ENCODE measurements at regions not wholly inside any gene's neighbourhood (a gene's known extent, or its start where the extent isn't known, plus 50 kb on each side); places are given as distances from the start of the nearest gene placed in this dataset.
A peak's percentile ranks its signal among the peaks of the same experiment; 100 is the strongest.

- Mint-ChIP-seq H3K36me3 (ENCODE audit: low read depth) (no peaks in the 10 kb centered on the region), H3K27me3 (ENCODE audit: insufficient read depth, low read depth, poor library complexity) (peaks cover 2% of the 10 kb centered on the region), H3K4me1 (peaks cover 20% of the 10 kb centered on the region), H3K4me3 (no peak overlapping the region), H3K9me3 (no peaks in the 10 kb centered on the region), H3K27ac (no peak overlapping the region)
- DNase-seq (ENCODE audit: low spot score) (no peak), ATAC-seq (no peak)
- H3K27me3 ChIP-seq (ENCODE audit: insufficient read depth): no peaks in the 10 kb centered on the region
- H2AFZ ChIP-seq: peak overlapping the region; percentile 45; the same call in 1 of the 2 replicates
- no peaks in the 10 kb centered on the region; the same call in 1 of the 2 replicates for H3K9me2 ChIP-seq (ENCODE audit: insufficient read depth)
- peaks cover 13% of the 10 kb centered on the region for H3K4me1 ChIP-seq (ENCODE audit: insufficient read depth)
- no peaks in the 10 kb centered on the region for H4K20me1 ChIP-seq (replicated peaks; ENCODE audit: insufficient read depth)
- H3K4me3 ChIP-seq: no peak overlapping the region
- no peaks in the 10 kb centered on the region for H3K79me2 ChIP-seq (replicated peaks; ENCODE audit: insufficient read depth)
- TF ChIP-seq ZNF114 (CRISPR knock-in tag; IDR thresholded peaks at IDR 0.05) (no peak), CREB1 (CRISPR knock-in tag; IDR thresholded peaks at IDR 0.05; ENCODE audit: low read depth) (no peak), REST (IDR thresholded peaks at IDR 0.05; ENCODE audit: unreplicated experiment) (no peak), ZNF331 (CRISPR knock-in tag; IDR thresholded peaks at IDR 0.05; ENCODE audit: low read depth) (no peak), NANOG (IDR thresholded peaks at IDR 0.05; ENCODE audit: borderline replicate concordance) (no peak), POLR2AphosphoS5 (IDR thresholded peaks at IDR 0.05; ENCODE audit: low read depth) (no peak), ZNF462 (CRISPR knock-in tag; IDR thresholded peaks at IDR 0.05) (no peak), JUNB (IDR thresholded peaks at IDR 0.05; ENCODE audit: unreplicated experiment) (no peak), EZH2 (IDR thresholded peaks at IDR 0.05; ENCODE audit: low read depth, unreplicated experiment) (no peak), EZH2phosphoT487 (IDR thresholded peaks at IDR 0.05; ENCODE audit: unreplicated experiment) (no peak), STAT1 (IDR thresholded peaks at IDR 0.05; ENCODE audit: unreplicated experiment) (no peak), ETS1 (IDR thresholded peaks at IDR 0.05) (no peak), CTCF (conservative IDR thresholded peaks at IDR 0.05; ENCODE audit: low read depth in 2 of 2) (no peak)
- H3F3A ChIP-seq (replicated peaks; ENCODE audit: low read depth): no peaks in the 10 kb centered on the region; the same call in 1 of the 2 replicates
- H3K36me3 ChIP-seq (ENCODE audit: insufficient read depth): no peaks in the 10 kb centered on the region
- no peak overlapping the region for H3K27ac ChIP-seq (ENCODE audit: low read depth)
- no peak overlapping the region for H3K4me2 ChIP-seq
These were observed 147.3 kb downstream of the SST start for GRCh38 chr3:187522890-187523289.

Measured in GM23338 (cell line).